ENCODE measurements at regions not wholly inside any gene's neighbourhood (a gene's known extent, or its start where the extent isn't known, plus 50 kb on each side); places are given as distances from the start of the nearest gene placed in this dataset.

DNA sequence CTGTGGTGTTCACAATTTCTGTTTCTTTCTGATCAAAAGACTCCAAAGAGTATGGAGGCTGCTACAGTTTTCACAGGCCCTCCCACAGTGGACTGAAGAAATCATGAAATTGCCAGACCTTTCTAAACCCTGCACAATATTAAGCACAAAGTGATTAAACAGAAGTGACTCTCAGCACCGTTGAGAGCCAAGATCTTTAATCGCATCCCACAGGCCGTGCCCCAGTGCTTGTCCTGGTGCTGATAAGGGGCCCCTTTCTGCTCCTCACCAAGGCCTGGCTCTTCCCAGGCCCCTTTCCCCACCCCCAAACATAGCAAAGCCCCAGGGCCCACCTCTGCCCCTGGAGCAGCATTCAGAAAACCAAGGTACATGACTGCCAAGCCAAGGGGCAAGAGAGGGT is 57.4 kb upstream of the BMAL1 start:
- peaks cover 10% of the 10 kb centered on the region for H3K27me3 Mint-ChIP-seq
- no peaks in the 10 kb centered on the region for H3K36me3 ChIP-seq (ENCODE audit: control insufficient read depth, insufficient read depth, low read length)
- no peaks in the 10 kb centered on the region for H3K4me1 ChIP-seq (ENCODE audit: control insufficient read depth, insufficient read depth, low read length, poor library complexity, severe bottlenecking)
- H3K27me3 ChIP-seq (ENCODE audit: control insufficient read depth, insufficient read depth, low read length): no peaks in the 10 kb centered on the region
- no peaks in the 10 kb centered on the region for H3K9me3 Mint-ChIP-seq
- H3K27ac Mint-ChIP-seq: no peak overlapping the region
- no peaks in the 10 kb centered on the region for H3K4me1 Mint-ChIP-seq
- no peak overlapping the region for H3K4me3 Mint-ChIP-seq
- DNase-seq (no peak), ATAC-seq (ENCODE audit: low read depth in 2 of 2) (no peak)
- no peaks in the 10 kb centered on the region for H3K36me3 Mint-ChIP-seq
- H3K4me3 ChIP-seq (ENCODE audit: low read depth, low read length): no peak overlapping the region
- H3K27ac ChIP-seq (ENCODE audit: insufficient read depth, low read length, poor library complexity, severe bottlenecking): no peak overlapping the region
- H3K9me3 ChIP-seq (ENCODE audit: control insufficient read depth in 2 of 2, low read length in 2 of 2): no peaks in the 10 kb centered on the region

DNA sequence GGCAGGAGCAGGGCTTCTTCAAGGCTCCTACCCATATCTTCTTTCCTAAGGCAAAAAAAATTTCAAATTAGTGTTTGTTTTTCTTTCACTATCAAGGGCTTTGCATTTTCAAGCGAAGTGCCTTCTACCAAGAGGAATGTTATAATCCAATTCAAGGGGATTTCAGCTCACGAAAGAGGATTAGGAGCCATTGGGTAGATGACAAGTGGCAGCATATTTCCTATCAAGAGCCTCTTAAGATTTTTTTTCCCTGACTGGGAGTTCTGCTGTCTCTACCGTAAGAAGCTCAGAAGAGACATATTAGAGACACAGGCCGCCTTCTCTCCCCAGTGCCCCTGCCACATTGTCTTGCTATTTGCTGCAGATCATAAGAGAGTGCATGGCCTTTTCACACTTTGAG is 55.9 kb upstream of the BMAL1 start:
- Mint-ChIP-seq H3K27me3 (peaks cover 10% of the 10 kb centered on the region), H3K36me3 (no peaks in the 10 kb centered on the region), H3K4me3 (no peak overlapping the region), H3K4me1 (no peaks in the 10 kb centered on the region), H3K27ac (no peak overlapping the region), H3K9me3 (no peaks in the 10 kb centered on the region)
- Histone ChIP-seq H3K27ac (ENCODE audit: insufficient read depth, low read length, poor library complexity, severe bottlenecking) (no peak overlapping the region), H3K27me3 (ENCODE audit: control insufficient read depth, insufficient read depth, low read length) (no peaks in the 10 kb centered on the region), H3K9me3 (ENCODE audit: control insufficient read depth in 2 of 2, low read length in 2 of 2) (no peaks in the 10 kb centered on the region), H3K4me1 (ENCODE audit: control insufficient read depth, insufficient read depth, low read length, poor library complexity, severe bottlenecking) (no peaks in the 10 kb centered on the region), H3K36me3 (ENCODE audit: control insufficient read depth, insufficient read depth, low read length) (no peaks in the 10 kb centered on the region), H3K4me3 (ENCODE audit: low read depth, low read length) (no peak overlapping the region)
- no peak for DNase-seq
- no peak for ATAC-seq (ENCODE audit: low read depth in 2 of 2)

GRCh38 chr11:13222285-13222684 is 55.3 kb upstream of the BMAL1 start:
- Mint-ChIP-seq H3K27me3 (peaks cover 10% of the 10 kb centered on the region), H3K4me1 (no peaks in the 10 kb centered on the region)

GRCh38 chr11:13223112-13223511 is 54.5 kb upstream of the BMAL1 start:
- H3K36me3 ChIP-seq (ENCODE audit: control insufficient read depth, insufficient read depth, low read length): no peaks in the 10 kb centered on the region
- H3K4me1 ChIP-seq (ENCODE audit: control insufficient read depth, insufficient read depth, low read length, poor library complexity, severe bottlenecking): no peaks in the 10 kb centered on the region
- Mint-ChIP-seq H3K9me3 (no peaks in the 10 kb centered on the region), H3K36me3 (no peaks in the 10 kb centered on the region), H3K27me3 (peaks cover 10% of the 10 kb centered on the region), H3K4me3 (no peak overlapping the region), H3K4me1 (no peaks in the 10 kb centered on the region), H3K27ac (no peak overlapping the region)
- ATAC-seq (ENCODE audit: low read depth in 2 of 2) (no peak), DNase-seq (no peak)
- H3K4me3 ChIP-seq (ENCODE audit: low read depth, low read length): no peak overlapping the region
- H3K27ac ChIP-seq (ENCODE audit: insufficient read depth, low read length, poor library complexity, severe bottlenecking): no peak overlapping the region
- H3K27me3 ChIP-seq (ENCODE audit: control insufficient read depth, insufficient read depth, low read length): peaks cover 4% of the 10 kb centered on the region
- H3K9me3 ChIP-seq (ENCODE audit: control insufficient read depth in 2 of 2, low read length in 2 of 2): no peaks in the 10 kb centered on the region

More at GRCh38 chr11:13222285-13222684, 55.3 kb upstream of the BMAL1 start:
- H3K36me3 Mint-ChIP-seq: no peaks in the 10 kb centered on the region
- Histone ChIP-seq H3K27me3 (ENCODE audit: control insufficient read depth, insufficient read depth, low read length) (peaks cover 3% of the 10 kb centered on the region), H3K36me3 (ENCODE audit: control insufficient read depth, insufficient read depth, low read length) (no peaks in the 10 kb centered on the region), H3K9me3 (ENCODE audit: control insufficient read depth in 2 of 2, low read length in 2 of 2) (no peaks in the 10 kb centered on the region), H3K27ac (ENCODE audit: insufficient read depth, low read length, poor library complexity, severe bottlenecking) (no peak overlapping the region), H3K4me1 (ENCODE audit: control insufficient read depth, insufficient read depth, low read length, poor library complexity, severe bottlenecking) (no peaks in the 10 kb centered on the region), H3K4me3 (ENCODE audit: low read depth, low read length) (no peak overlapping the region)
- ATAC-seq (ENCODE audit: low read depth in 2 of 2) (no peak), DNase-seq (no peak)
- H3K9me3 Mint-ChIP-seq: no peaks in the 10 kb centered on the region
- H3K27ac Mint-ChIP-seq: no peak overlapping the region
- no peak overlapping the region for H3K4me3 Mint-ChIP-seq

GRCh38 chr11:13224324-13224723 is 53.3 kb upstream of the BMAL1 start:
- H3K36me3 ChIP-seq (ENCODE audit: control insufficient read depth, insufficient read depth, low read length): no peaks in the 10 kb centered on the region
- no peak overlapping the region for H3K27ac ChIP-seq (ENCODE audit: insufficient read depth, low read length, poor library complexity, severe bottlenecking)
- no peaks in the 10 kb centered on the region for H3K9me3 ChIP-seq (ENCODE audit: control insufficient read depth in 2 of 2, low read length in 2 of 2)
- no peak overlapping the region for H3K27ac Mint-ChIP-seq
- peaks cover 8% of the 10 kb centered on the region for H3K27me3 Mint-ChIP-seq
- peaks cover 4% of the 10 kb centered on the region for H3K27me3 ChIP-seq (ENCODE audit: control insufficient read depth, insufficient read depth, low read length)
- no peaks in the 10 kb centered on the region for H3K36me3 Mint-ChIP-seq
- ATAC-seq (ENCODE audit: low read depth in 2 of 2) (no peak), DNase-seq (no peak)
- H3K4me3 ChIP-seq (ENCODE audit: low read depth, low read length): no peak overlapping the region
- no peaks in the 10 kb centered on the region for H3K4me1 ChIP-seq (ENCODE audit: control insufficient read depth, insufficient read depth, low read length, poor library complexity, severe bottlenecking)
- peaks cover 0 to 7% (median 0%) of the 10 kb centered on the region in 4 donors for H3K4me1 Mint-ChIP-seq
- H3K9me3 Mint-ChIP-seq: no peaks in the 10 kb centered on the region
- H3K4me3 Mint-ChIP-seq: no peak overlapping the region

GRCh38 chr11:13225038-13226001 is 52.3 kb upstream of the BMAL1 start:
- Mint-ChIP-seq H3K36me3 (no peaks in the 10 kb centered on the region), H3K27me3 (peaks cover 5% of the 10 kb centered on the region), H3K4me3 (no peak overlapping the region), H3K9me3 (no peaks in the 10 kb centered on the region), H3K27ac (no peak overlapping the region), H3K4me1 (peaks cover 0 to 7% (median 0%) of the 10 kb centered on the region in 4 donors)
- no peak overlapping the region for H3K4me3 ChIP-seq (ENCODE audit: low read depth, low read length)
- no peaks in the 10 kb centered on the region for H3K36me3 ChIP-seq (ENCODE audit: control insufficient read depth, insufficient read depth, low read length)
- peaks cover 4% of the 10 kb centered on the region for H3K27me3 ChIP-seq (ENCODE audit: control insufficient read depth, insufficient read depth, low read length)
- no peak for ATAC-seq (ENCODE audit: low read depth in 2 of 2)
- no peak for DNase-seq
- H3K4me1 ChIP-seq (ENCODE audit: control insufficient read depth, insufficient read depth, low read length, poor library complexity, severe bottlenecking): no peaks in the 10 kb centered on the region
- no peak overlapping the region for H3K27ac ChIP-seq (ENCODE audit: insufficient read depth, low read length, poor library complexity, severe bottlenecking)
- H3K9me3 ChIP-seq (ENCODE audit: control insufficient read depth in 2 of 2, low read length in 2 of 2): no peaks in the 10 kb centered on the region

GRCh38 chr11:13227676-13228255 is 49.8 kb upstream of the BMAL1 start:
- H3K9me3 Mint-ChIP-seq: no peaks in the 10 kb centered on the region
- H3K27ac Mint-ChIP-seq: no peak overlapping the region
- H3K4me3 Mint-ChIP-seq: no peak overlapping the region
- no peaks in the 10 kb centered on the region for H3K9me3 ChIP-seq (ENCODE audit: control insufficient read depth in 2 of 2, low read length in 2 of 2)
- no peak for DNase-seq
- ATAC-seq (ENCODE audit: low read depth in 2 of 2): no peak
- no peaks in the 10 kb centered on the region for H3K4me1 ChIP-seq (ENCODE audit: control insufficient read depth, insufficient read depth, low read length, poor library complexity, severe bottlenecking)
- peaks cover 10% of the 10 kb centered on the region for H3K27me3 ChIP-seq (ENCODE audit: control insufficient read depth, insufficient read depth, low read length)
- H3K36me3 Mint-ChIP-seq: no peaks in the 10 kb centered on the region
- peaks cover 0 to 7% (median 0%) of the 10 kb centered on the region in 4 donors for H3K4me1 Mint-ChIP-seq
- no peaks in the 10 kb centered on the region for H3K36me3 ChIP-seq (ENCODE audit: control insufficient read depth, insufficient read depth, low read length)
- H3K4me3 ChIP-seq (ENCODE audit: low read depth, low read length): no peak overlapping the region
- H3K27ac ChIP-seq (ENCODE audit: insufficient read depth, low read length, poor library complexity, severe bottlenecking): no peak overlapping the region
- peaks cover 3% of the 10 kb centered on the region for H3K27me3 Mint-ChIP-seq

Data from CD4-positive, CD25-positive, alpha-beta regulatory T cell (primary cell).